Vagina (tissue), 2 donors: ENCODE measurements at regions not wholly inside any gene's neighbourhood (a gene's known extent, or its start where the extent isn't known, plus 50 kb on each side); places are given as distances from the start of the nearest gene placed in this dataset.

Source experiments
- DNase-seq, 2 donors: peaks; one replicate each; pipeline ENCODE4 v3.0.0-alpha.2; 2017; ENCODE audit errors: extremely low spot score in 2 of 2
- H3K27ac ChIP-seq: fragments of 200-600 bp; sonication (generic); one replicate; pipeline ENCODE4 v1.5.1; 2019
- H3K27me3 ChIP-seq: fragments of 200-600 bp; sonication (generic); one replicate; pipeline ENCODE4 v1.5.1; 2019
- H3K36me3 ChIP-seq, 2 donors: fragments of 200-600 bp; sonication (generic); one replicate each; pipeline ENCODE4 v1.5.1; 2017 to 2019
- H3K4me1 ChIP-seq: fragments of 200-600 bp; sonication (generic); one replicate; pipeline ENCODE4 v1.5.1; 2019
- H3K4me3 ChIP-seq, 2 donors: fragments of 200-600 bp; sonication (generic); 1 replicate in 1 of 2; 2 replicates in 1 of 2; pipeline ENCODE4 v1.5.1; 2016 to 2019
- H3K9me3 ChIP-seq: fragments of 200-600 bp; sonication (generic); one replicate; pipeline ENCODE4 v1.5.1; 2019
- POLR2A ChIP-seq, 2 donors: fragments of 450-650 bp; IDR thresholded peaks; one replicate each; pipeline ENCODE4 v1.6.1; 2017; ENCODE audit warnings: antibody characterized with exemption in 2 of 2, mild to moderate bottlenecking in 2 of 2, moderate library complexity in 2 of 2
- POLR2AphosphoS5 ChIP-seq, 2 donors: sonication (generic); formaldehyde crosslinking; IDR thresholded peaks; one replicate each; pipeline ENCODE4 v1.9.0; 2017; ENCODE audit warnings: antibody characterized with exemption in 2 of 2, mild to moderate bottlenecking in 2 of 2, low read depth in 1 of 2; ENCODE audit not compliant: insufficient read depth in 1 of 2
- intact Hi-C: fragments of 100-400 bp; cut with DNase I; formaldehyde crosslinking; loops from one replicate; pipeline ENCODE4 v1.15.1; 2023
- TF ChIP-seq, protein P1 (sequence below), 3 experiments: fragments of 450-650 bp in 2 of 3; fragments of 200-600 bp in 1 of 3; sonication (generic) in 1 of 3; IDR thresholded peaks; one replicate each; pipeline ENCODE4 v1.5.1; 2017 to 2019; ENCODE audit warnings: antibody characterized with exemption in 3 of 3, mild to moderate bottlenecking in 2 of 3, moderate library complexity in 2 of 3

DNA sequence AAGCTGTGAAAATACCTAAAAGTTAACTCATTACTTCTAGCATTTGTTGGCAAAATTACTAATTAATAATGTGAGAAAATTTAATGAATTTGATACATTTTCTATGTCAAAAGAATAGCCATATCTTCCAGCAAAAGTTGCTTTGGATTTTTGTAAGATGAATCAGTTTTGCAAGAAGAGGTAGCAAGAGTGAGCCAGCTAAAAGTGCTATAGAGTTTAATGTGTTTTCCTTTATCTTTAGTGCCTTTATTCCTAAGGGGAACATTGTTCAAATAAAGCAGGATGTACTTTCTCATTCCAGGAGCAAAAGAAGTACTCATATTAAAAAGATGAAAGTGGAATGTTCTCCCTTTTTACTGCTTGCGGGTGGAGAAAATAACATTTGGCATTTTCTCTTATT is 622.2 kb downstream of the ANXA1 start:
- H3K9me3 ChIP-seq, result no peaks in the 10 kb centered on the region
- H3K36me3 ChIP-seq, result no peaks in the 10 kb centered on the region
- no peaks in the 10 kb centered on the region for H3K4me1 ChIP-seq
- intact Hi-C loops, result no loop called here
- no peak overlapping the region for H3K27ac ChIP-seq
- no peak for TF ChIP-seq POLR2AphosphoS5 (IDR thresholded peaks at IDR 0.05; ENCODE audit: insufficient read depth in 1 of 2, low read depth in 1 of 2)
- TF ChIP-seq POLR2A (IDR thresholded peaks at IDR 0.05), result no peak
- TF ChIP-seq, protein P1, sequence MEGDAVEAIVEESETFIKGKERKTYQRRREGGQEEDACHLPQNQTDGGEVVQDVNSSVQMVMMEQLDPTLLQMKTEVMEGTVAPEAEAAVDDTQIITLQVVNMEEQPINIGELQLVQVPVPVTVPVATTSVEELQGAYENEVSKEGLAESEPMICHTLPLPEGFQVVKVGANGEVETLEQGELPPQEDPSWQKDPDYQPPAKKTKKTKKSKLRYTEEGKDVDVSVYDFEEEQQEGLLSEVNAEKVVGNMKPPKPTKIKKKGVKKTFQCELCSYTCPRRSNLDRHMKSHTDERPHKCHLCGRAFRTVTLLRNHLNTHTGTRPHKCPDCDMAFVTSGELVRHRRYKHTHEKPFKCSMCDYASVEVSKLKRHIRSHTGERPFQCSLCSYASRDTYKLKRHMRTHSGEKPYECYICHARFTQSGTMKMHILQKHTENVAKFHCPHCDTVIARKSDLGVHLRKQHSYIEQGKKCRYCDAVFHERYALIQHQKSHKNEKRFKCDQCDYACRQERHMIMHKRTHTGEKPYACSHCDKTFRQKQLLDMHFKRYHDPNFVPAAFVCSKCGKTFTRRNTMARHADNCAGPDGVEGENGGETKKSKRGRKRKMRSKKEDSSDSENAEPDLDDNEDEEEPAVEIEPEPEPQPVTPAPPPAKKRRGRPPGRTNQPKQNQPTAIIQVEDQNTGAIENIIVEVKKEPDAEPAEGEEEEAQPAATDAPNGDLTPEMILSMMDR (IDR thresholded peaks at IDR 0.05), result no peak
- no peak overlapping the region for H3K4me3 ChIP-seq
- DNase-seq, result no peak
- H3K27me3 ChIP-seq, result no peaks in the 10 kb centered on the region

DNA sequence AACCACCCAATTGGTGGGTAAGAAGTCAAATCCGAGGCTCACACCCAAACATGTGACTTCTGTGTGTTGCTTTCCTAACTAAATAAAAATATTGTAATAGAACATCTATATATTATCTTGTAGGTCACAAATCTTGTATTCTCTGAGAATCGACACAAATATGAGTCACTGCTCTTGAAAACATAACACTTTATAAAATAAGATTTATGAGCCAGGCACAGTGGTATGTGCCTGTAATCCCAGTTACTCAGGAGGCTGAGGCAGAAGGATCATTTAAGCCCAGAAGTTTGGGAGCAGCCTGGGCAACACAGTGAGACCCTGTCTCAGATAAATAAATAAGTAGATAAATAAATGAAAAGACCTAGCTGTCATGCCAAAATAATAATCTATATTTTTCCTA is 624.1 kb downstream of the ANXA1 start:
- H3K27me3 ChIP-seq, result no peaks in the 10 kb centered on the region
- H3K9me3 ChIP-seq, result no peaks in the 10 kb centered on the region
- H3K36me3 ChIP-seq, result no peaks in the 10 kb centered on the region
- no peak overlapping the region for H3K27ac ChIP-seq
- TF ChIP-seq, protein P1 (IDR thresholded peaks at IDR 0.05), result no peak
- TF ChIP-seq POLR2A (IDR thresholded peaks at IDR 0.05) (no peak), POLR2AphosphoS5 (IDR thresholded peaks at IDR 0.05; ENCODE audit: insufficient read depth in 1 of 2, low read depth in 1 of 2) (no peak)
- no peak overlapping the region for H3K4me3 ChIP-seq
- no peak for DNase-seq
- H3K4me1 ChIP-seq, result no peaks in the 10 kb centered on the region
- intact Hi-C loops, result no loop called here

DNA sequence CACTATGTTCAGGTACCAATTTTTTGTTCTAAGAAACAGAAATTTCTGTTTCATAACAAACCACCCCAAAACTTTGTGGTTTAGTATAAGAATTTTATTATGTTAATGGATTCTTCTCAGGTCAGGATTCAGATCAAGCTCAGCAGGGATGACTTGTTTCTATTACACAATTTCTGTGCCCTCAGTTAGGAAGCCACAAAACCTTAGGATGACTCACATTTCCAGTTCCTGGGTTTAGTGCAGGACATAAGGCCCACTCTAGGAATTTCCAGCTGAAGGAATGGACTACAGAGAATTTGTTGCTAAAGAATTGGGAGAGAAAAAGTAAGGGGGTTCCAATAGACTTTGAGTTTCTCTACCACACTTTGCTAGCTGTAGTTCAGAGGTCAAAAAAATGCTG is 629.3 kb downstream of the ANXA1 start:
- Histone ChIP-seq H3K36me3 (no peaks in the 10 kb centered on the region), H3K9me3 (no peaks in the 10 kb centered on the region), H3K27me3 (no peaks in the 10 kb centered on the region), H3K27ac (no peak overlapping the region), H3K4me1 (no peaks in the 10 kb centered on the region), H3K4me3 (no peak overlapping the region)
- TF ChIP-seq POLR2AphosphoS5 (IDR thresholded peaks at IDR 0.05; ENCODE audit: insufficient read depth in 1 of 2, low read depth in 1 of 2) (no peak), POLR2A (IDR thresholded peaks at IDR 0.05) (no peak)
- TF ChIP-seq, protein P1 (IDR thresholded peaks at IDR 0.05), result no peak
- DNase-seq, result no peak
- intact Hi-C loops, result no loop called here

DNA sequence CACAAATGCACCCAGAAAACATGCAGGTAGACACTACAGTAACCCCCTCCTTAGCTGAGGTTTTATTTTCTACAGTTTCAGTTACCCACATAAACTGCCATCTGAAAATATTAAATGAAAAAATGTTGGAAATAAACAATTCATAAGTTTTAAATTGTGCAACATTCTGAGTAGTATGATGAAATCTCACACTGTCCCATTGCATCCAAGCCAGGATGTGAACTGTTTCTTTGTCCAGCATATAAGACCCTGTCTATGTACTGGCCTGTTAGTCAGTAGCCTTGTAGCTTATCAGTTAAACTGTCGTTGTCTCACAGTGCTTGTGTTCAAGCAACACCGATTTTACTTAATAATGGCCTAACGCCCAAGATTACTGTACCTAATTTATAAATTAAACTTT is 630.5 kb downstream of the ANXA1 start:
- no peaks in the 10 kb centered on the region for H3K27me3 ChIP-seq
- no peaks in the 10 kb centered on the region for H3K36me3 ChIP-seq
- no peaks in the 10 kb centered on the region for H3K9me3 ChIP-seq
- DNase-seq, result no peak
- TF ChIP-seq, protein P1 (IDR thresholded peaks at IDR 0.05), result no peak
- no peak overlapping the region for H3K4me3 ChIP-seq
- intact Hi-C loops, result no loop called here
- no peaks in the 10 kb centered on the region for H3K4me1 ChIP-seq
- H3K27ac ChIP-seq, result no peak overlapping the region

DNA sequence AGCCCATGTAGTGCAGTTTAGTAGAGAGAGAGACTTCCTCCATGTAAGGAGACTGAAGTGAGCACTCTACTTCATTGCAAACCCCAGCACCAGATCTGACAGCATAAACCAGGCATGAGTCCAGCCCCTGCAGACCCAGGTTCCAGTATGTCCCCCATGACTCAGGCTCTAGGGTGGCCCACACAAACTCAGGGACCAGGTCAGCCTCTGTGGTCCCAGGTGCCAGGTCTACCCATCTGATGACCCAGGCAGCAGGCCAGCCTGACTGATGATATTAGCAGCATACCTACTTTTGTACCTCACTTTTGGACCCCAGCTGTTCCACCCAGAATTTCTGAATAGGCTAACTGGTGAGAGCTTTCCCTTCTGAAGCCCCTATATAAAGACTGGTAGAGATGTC is 647.8 kb downstream of the ANXA1 start:
- H3K4me1 ChIP-seq, result no peaks in the 10 kb centered on the region
- no peak for TF ChIP-seq POLR2A (IDR thresholded peaks at IDR 0.05)
- TF ChIP-seq, protein P1 (IDR thresholded peaks at IDR 0.05), result no peak
- TF ChIP-seq POLR2AphosphoS5 (IDR thresholded peaks at IDR 0.05; ENCODE audit: insufficient read depth in 1 of 2, low read depth in 1 of 2), result no peak
- no peaks in the 10 kb centered on the region for H3K27me3 ChIP-seq
- H3K27ac ChIP-seq, result no peak overlapping the region
- H3K9me3 ChIP-seq, result no peaks in the 10 kb centered on the region
- DNase-seq, result no peak
- intact Hi-C loops, result no loop called here
- no peaks in the 10 kb centered on the region for H3K36me3 ChIP-seq
- no peak overlapping the region for H3K4me3 ChIP-seq
